ENCODE measurements at regions not wholly inside any gene's neighbourhood (a gene's known extent, or its start where the extent isn't known, plus 50 kb on each side); places are given as distances from the start of the nearest gene placed in this dataset.

DNA sequence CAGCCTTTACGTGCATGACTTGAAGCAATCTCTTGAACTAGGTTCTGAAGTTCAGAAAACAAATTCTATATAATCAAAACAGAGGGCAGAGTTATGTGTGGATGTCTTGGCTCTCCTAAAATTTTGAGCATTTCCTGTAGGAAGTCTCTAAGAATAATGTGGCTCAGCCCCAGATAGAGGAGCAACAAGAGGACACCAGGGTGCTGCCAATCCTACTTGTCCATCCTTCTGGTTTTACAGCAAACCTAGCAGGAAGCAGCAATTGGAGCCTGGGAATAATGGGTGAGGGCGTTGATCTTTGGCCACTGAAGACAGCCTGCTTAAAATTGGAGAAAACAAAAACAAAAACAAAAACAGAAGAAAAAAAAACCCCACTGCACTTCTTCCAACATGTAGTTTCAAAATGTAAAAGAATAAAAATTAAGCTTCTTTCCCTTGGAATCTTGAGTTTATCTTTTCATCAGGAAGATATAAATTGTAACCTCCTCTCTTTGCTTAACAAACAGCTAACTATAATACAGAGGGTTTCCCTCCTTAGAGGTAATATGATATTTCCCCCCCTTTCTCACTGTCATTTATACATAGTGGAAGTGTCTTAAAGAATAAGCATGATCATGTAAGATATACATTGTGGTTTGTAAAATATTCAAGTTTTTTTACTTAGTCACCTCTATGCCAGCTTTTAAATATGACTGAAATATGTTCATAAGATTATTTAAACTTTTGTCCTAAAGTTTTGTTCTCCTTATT is 130.6 kb downstream of the FBXO8 start:
- TF ChIP-seq, protein P1, sequence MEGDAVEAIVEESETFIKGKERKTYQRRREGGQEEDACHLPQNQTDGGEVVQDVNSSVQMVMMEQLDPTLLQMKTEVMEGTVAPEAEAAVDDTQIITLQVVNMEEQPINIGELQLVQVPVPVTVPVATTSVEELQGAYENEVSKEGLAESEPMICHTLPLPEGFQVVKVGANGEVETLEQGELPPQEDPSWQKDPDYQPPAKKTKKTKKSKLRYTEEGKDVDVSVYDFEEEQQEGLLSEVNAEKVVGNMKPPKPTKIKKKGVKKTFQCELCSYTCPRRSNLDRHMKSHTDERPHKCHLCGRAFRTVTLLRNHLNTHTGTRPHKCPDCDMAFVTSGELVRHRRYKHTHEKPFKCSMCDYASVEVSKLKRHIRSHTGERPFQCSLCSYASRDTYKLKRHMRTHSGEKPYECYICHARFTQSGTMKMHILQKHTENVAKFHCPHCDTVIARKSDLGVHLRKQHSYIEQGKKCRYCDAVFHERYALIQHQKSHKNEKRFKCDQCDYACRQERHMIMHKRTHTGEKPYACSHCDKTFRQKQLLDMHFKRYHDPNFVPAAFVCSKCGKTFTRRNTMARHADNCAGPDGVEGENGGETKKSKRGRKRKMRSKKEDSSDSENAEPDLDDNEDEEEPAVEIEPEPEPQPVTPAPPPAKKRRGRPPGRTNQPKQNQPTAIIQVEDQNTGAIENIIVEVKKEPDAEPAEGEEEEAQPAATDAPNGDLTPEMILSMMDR (IDR thresholded peaks at IDR 0.05): no peak
- Histone ChIP-seq H3K4me3 (no peak overlapping the region), H3K27ac (no peak overlapping the region), H3K4me1 (no peaks in the 10 kb centered on the region), H3K9me3 (no peaks in the 10 kb centered on the region), H3K27me3 (peaks cover under 1% of the 10 kb centered on the region), H3K36me3 (no peaks in the 10 kb centered on the region)
- DNase-seq (no peak), ATAC-seq (no peak)
- intact Hi-C loops (cut with DNase I): no loop called here

DNA sequence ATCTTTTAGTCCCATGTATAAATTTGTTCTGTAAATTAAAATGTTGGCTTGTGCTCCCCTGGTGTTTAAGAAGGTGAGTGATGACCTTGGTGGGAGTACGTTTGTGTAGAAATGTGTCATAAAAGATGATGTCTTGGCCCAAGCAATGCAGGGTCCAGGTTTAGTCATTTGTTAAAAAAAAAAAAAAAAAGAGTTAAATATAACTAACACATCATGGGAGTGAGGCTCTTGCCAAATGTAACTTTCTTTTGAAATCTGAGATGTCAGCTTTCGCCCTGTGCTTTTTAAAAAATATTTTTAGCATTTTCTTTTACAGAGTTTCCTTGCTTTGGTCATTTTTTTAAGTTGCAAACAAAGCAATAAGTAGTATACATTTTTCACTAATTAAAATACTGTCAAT is 135.6 kb downstream of the FBXO8 start:
- no peaks in the 10 kb centered on the region for H3K4me1 ChIP-seq
- peaks cover 10% of the 10 kb centered on the region for H3K27me3 ChIP-seq
- ATAC-seq (no peak), DNase-seq (no peak)
- intact Hi-C loops (cut with DNase I): no loop called here
- no peak overlapping the region for H3K27ac ChIP-seq
- H3K4me3 ChIP-seq: no peak overlapping the region
- TF ChIP-seq, protein P1 (IDR thresholded peaks at IDR 0.05): no peak
- no peaks in the 10 kb centered on the region for H3K9me3 ChIP-seq
- no peaks in the 10 kb centered on the region for H3K36me3 ChIP-seq

DNA sequence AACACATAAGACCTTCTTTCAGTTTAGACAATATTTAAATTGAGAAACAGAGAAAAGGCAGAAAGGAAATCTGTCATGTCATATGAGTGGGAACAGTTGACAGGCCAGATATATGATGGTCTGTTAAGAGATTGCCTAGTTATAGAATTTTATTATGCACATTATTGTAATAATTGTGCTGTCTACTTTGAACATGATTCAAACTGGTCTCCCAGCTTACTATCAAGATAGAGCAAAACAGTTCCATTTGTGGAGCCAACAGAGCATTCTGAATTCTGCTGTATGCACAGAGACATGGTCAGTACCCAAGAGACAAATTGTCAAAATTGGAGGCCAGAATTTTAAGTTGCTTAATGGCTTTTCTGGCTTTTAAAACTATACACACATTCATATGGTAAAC is 139.4 kb downstream of the FBXO8 start:
- ATAC-seq (no peak), DNase-seq (no peak)
- TF ChIP-seq, protein P1 (IDR thresholded peaks at IDR 0.05): no peak
- no peak overlapping the region for H3K27ac ChIP-seq
- no peak overlapping the region for H3K4me3 ChIP-seq
- no peaks in the 10 kb centered on the region for H3K36me3 ChIP-seq
- H3K4me1 ChIP-seq: no peaks in the 10 kb centered on the region
- H3K27me3 ChIP-seq: peaks cover 10% of the 10 kb centered on the region
- intact Hi-C loops (cut with DNase I): no loop called here
- no peaks in the 10 kb centered on the region for H3K9me3 ChIP-seq

DNA sequence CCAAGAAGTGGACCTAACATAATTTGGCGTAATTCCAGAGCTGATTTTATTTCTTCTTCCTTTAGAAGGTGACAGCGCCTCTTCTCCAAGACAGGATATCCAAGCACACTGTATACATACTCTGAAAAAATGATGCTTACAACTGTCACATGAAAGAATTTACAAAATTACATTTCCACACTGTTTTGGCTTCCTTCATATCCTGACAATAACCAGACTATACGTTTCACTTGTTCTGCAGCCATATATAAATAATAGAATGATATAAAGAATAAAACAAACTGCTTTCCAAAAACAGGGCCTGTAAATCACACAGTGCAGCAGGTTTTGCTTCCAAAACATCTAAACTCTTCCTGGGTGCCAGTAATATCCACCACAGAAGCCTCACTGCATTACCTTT is 141.6 kb downstream of the FBXO8 start:
- no peaks in the 10 kb centered on the region for H3K9me3 ChIP-seq
- TF ChIP-seq, protein P1 (IDR thresholded peaks at IDR 0.05): no peak
- no peaks in the 10 kb centered on the region for H3K27me3 ChIP-seq
- H3K4me1 ChIP-seq: no peaks in the 10 kb centered on the region
- H3K36me3 ChIP-seq: no peaks in the 10 kb centered on the region
- H3K4me3 ChIP-seq: no peak overlapping the region
- intact Hi-C loops (cut with DNase I): no loop called here
- no peak overlapping the region for H3K27ac ChIP-seq
- ATAC-seq (no peak), DNase-seq (no peak)

DNA sequence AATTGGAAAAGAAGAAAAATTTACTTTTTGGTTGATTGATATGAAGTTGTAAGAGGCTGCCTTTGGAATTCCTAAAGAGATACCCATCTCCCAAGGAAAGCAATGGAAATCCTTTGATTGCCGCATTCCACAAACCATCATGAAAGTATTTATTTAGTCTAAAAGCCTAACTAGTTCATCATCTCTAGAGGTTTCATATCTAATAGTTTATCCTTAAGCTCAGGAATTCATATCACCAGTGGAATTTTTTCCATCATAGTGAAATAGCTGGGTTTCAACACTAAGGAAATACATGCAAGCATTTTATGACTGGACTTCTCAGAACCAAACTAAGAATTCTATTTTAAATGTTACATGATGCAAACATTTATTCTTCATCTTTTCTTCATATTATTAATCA is 144.9 kb downstream of the FBXO8 start:
- H3K27ac ChIP-seq: no peak overlapping the region
- intact Hi-C loops (cut with DNase I): no loop called here
- H3K27me3 ChIP-seq: no peaks in the 10 kb centered on the region
- DNase-seq (no peak), ATAC-seq (no peak)
- H3K4me1 ChIP-seq: no peaks in the 10 kb centered on the region
- TF ChIP-seq, protein P1 (IDR thresholded peaks at IDR 0.05): no peak
- no peaks in the 10 kb centered on the region for H3K36me3 ChIP-seq
- H3K9me3 ChIP-seq: no peaks in the 10 kb centered on the region
- no peak overlapping the region for H3K4me3 ChIP-seq

DNA sequence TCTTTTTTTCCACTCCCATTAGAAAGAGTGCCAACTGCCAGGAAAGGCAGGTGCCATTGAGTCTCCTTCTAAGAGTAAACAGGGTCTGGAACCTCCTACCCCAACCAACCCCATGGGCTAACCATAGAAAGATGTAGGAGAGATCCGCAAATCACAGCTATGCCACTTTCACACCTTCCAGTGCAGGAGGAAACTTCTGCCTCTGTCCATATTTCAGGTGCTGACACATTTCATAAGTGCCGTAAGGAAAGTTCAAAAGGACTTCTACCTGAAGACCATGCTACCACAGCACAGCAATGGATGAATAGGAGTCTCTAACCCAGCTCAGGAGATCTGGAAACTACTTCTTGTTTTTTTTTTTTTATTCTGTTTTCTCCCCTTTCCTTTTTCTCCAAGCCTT is 145.8 kb downstream of the FBXO8 start:
- H3K9me3 ChIP-seq: no peaks in the 10 kb centered on the region
- TF ChIP-seq, protein P1 (IDR thresholded peaks at IDR 0.05): no peak
- DNase-seq (no peak), ATAC-seq (no peak)
- no peaks in the 10 kb centered on the region for H3K27me3 ChIP-seq
- H3K4me1 ChIP-seq: no peaks in the 10 kb centered on the region
- H3K36me3 ChIP-seq: no peaks in the 10 kb centered on the region
- H3K27ac ChIP-seq: no peak overlapping the region
- intact Hi-C loops (cut with DNase I): no loop called here
- H3K4me3 ChIP-seq: no peak overlapping the region
